ENCODE measurements at regions not wholly inside any gene's neighbourhood (a gene's known extent, or its start where the extent isn't known, plus 50 kb on each side); places are given as distances from the start of the nearest gene placed in this dataset.

DNA sequence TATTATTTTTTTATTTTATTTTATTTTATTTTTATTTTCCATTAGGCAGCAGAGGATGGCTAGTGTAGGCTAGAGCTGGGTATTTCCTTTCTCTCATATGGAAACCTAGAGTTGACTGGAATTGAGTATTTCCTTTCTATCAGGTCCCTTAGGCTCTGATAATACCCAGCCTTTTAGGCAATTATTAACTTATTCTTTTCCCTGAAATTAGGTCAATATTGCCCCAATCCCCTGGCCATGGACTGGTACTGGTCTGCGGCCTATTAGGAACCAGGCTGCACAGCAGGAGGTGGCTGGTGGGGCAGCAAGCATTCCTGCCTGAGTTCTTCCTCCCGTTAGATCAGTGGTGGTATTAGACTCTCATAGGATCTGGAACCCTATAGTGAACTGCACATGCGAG lies 632.2 kb downstream of the TENT5A start:
- TF ChIP-seq EZH2phosphoT487 (IDR thresholded peaks at IDR 0.05; ENCODE audit: borderline replicate concordance, low read depth, low read length) = no peak
- TF ChIP-seq, protein P1, sequence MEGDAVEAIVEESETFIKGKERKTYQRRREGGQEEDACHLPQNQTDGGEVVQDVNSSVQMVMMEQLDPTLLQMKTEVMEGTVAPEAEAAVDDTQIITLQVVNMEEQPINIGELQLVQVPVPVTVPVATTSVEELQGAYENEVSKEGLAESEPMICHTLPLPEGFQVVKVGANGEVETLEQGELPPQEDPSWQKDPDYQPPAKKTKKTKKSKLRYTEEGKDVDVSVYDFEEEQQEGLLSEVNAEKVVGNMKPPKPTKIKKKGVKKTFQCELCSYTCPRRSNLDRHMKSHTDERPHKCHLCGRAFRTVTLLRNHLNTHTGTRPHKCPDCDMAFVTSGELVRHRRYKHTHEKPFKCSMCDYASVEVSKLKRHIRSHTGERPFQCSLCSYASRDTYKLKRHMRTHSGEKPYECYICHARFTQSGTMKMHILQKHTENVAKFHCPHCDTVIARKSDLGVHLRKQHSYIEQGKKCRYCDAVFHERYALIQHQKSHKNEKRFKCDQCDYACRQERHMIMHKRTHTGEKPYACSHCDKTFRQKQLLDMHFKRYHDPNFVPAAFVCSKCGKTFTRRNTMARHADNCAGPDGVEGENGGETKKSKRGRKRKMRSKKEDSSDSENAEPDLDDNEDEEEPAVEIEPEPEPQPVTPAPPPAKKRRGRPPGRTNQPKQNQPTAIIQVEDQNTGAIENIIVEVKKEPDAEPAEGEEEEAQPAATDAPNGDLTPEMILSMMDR (conservative IDR thresholded peaks at IDR 0.05; ENCODE audit: low read length) = no peak
